Loucy (cell line): ENCODE measurements at regions not wholly inside any gene's neighbourhood (a gene's known extent, or its start where the extent isn't known, plus 50 kb on each side); places are given as distances from the start of the nearest gene placed in this dataset.

Source experiments
- EZH2phosphoT487 ChIP-seq: fragments of 200-600 bp; IDR thresholded peaks from 2 replicates; pipeline ENCODE4 v1.6.1; 2018; ENCODE audit warnings: antibody characterized with exemption, mild to moderate bottlenecking, moderate library complexity, borderline replicate concordance
- TF ChIP-seq, protein P1 (sequence below): fragments of 200-600 bp; sonication (generic); conservative IDR thresholded peaks from 2 replicates; pipeline ENCODE4 v1.5.1; 2014; ENCODE audit warnings: mild to moderate bottlenecking, antibody characterized with exemption, low read length

DNA sequence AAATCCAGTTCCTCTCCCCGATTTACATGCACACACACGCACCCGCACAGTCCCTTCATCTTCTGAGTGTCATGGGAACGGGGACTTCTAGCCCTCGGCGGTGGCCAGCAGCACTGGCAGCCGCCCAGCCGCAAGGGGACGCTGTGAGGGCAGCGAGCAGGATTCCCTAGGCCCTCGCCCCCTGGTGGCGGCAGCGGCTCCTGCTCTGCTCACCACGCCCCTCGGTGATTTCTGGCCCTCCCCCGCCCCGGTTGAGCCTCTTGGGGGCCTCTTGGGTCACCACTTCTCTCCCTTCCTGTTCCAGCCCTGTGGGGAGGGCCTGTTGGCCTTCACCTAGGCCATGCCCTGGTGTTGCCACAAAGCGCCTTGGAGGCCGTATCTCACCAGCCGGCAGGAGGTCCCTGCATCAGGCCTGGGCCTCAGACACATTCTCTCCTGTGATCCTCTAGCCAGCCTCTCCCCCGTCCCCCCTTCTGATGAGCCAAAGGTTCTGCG lies 75.2 kb upstream of the KSR1 start:
- TF ChIP-seq, protein P1, sequence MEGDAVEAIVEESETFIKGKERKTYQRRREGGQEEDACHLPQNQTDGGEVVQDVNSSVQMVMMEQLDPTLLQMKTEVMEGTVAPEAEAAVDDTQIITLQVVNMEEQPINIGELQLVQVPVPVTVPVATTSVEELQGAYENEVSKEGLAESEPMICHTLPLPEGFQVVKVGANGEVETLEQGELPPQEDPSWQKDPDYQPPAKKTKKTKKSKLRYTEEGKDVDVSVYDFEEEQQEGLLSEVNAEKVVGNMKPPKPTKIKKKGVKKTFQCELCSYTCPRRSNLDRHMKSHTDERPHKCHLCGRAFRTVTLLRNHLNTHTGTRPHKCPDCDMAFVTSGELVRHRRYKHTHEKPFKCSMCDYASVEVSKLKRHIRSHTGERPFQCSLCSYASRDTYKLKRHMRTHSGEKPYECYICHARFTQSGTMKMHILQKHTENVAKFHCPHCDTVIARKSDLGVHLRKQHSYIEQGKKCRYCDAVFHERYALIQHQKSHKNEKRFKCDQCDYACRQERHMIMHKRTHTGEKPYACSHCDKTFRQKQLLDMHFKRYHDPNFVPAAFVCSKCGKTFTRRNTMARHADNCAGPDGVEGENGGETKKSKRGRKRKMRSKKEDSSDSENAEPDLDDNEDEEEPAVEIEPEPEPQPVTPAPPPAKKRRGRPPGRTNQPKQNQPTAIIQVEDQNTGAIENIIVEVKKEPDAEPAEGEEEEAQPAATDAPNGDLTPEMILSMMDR = peak; percentile 100
- TF ChIP-seq EZH2phosphoT487 = no peak
